GM23338 (cell line): ENCODE measurements at regions not wholly inside any gene's neighbourhood (a gene's known extent, or its start where the extent isn't known, plus 50 kb on each side); places are given as distances from the start of the nearest gene placed in this dataset.

ENCODE experiments used
- ATAC-seq: fragments of 200-7000 bp; cut with Tn5 transposase; 3 replicates; pipeline ENCODE4 v1.9.1; 2020
- DNase-seq: peaks from one replicate; pipeline ENCODE4 v3.0.0-alpha.2; 2015; ENCODE audit warnings: low spot score
- H2AFZ ChIP-seq: fragments of 200-600 bp; sonication (generic); 2 replicates; pipeline ENCODE4 v1.8.0; 2016; ENCODE audit warnings: antibody characterized with exemption, mild to moderate bottlenecking, moderate library complexity
- H3F3A ChIP-seq: fragments of 200-600 bp; sonication (generic); replicated peaks from 2 replicates; pipeline ENCODE4 v1.8.0; 2017; ENCODE audit warnings: antibody characterized with exemption, mixed run types, low read depth
- H3K27ac ChIP-seq: fragments of 200-600 bp; sonication (generic); 2 replicates; pipeline ENCODE4 v1.6.1; 2016; ENCODE audit warnings: low read depth
- H3K27me3 ChIP-seq: fragments of 200-600 bp; sonication (generic); 2 replicates; pipeline ENCODE4 v1.8.0; 2016; ENCODE audit warnings: mild to moderate bottlenecking, mixed run types, moderate library complexity; ENCODE audit not compliant: insufficient read depth
- H3K36me3 ChIP-seq: fragments of 200-600 bp; sonication (generic); 2 replicates; pipeline ENCODE4 v1.8.0; 2016; ENCODE audit warnings: mild to moderate bottlenecking; ENCODE audit not compliant: insufficient read depth
- H3K4me1 ChIP-seq: fragments of 200-600 bp; sonication (generic); 2 replicates; pipeline ENCODE4 v1.8.0; 2016; ENCODE audit warnings: mild to moderate bottlenecking, moderate library complexity; ENCODE audit not compliant: insufficient read depth
- H3K4me2 ChIP-seq: fragments of 200-600 bp; sonication (generic); 2 replicates; pipeline ENCODE4 v1.7.1; 2017; ENCODE audit warnings: mixed run types
- H3K4me3 ChIP-seq: fragments of 200-600 bp; sonication (generic); 2 replicates; pipeline ENCODE4 v1.6.1; 2016; ENCODE audit warnings: mixed run types
- H3K79me2 ChIP-seq: fragments of 200-600 bp; sonication (generic); replicated peaks from 2 replicates; pipeline ENCODE4 v1.8.0; 2017; ENCODE audit warnings: mild to moderate bottlenecking; ENCODE audit not compliant: insufficient read depth
- H3K9me2 ChIP-seq: fragments of 200-600 bp; sonication (generic); 2 replicates; pipeline ENCODE4 v1.8.0; 2017; ENCODE audit not compliant: insufficient read depth
- H4K20me1 ChIP-seq: fragments of 200-600 bp; sonication (generic); replicated peaks from 2 replicates; pipeline ENCODE4 v1.8.0; 2017; ENCODE audit warnings: mild to moderate bottlenecking; ENCODE audit not compliant: insufficient read depth
- H3K27ac Mint-ChIP-seq: 2 replicates; pipeline ENCODE4 v1.8.0; 2020; ENCODE audit warnings: inconsistent platforms, mild to moderate bottlenecking, moderate library complexity, mixed read lengths
- H3K27me3 Mint-ChIP-seq: 3 replicates; pipeline ENCODE4 v1.8.0; 2022; ENCODE audit warnings: low read depth, mild to moderate bottlenecking, moderate library complexity, mixed read lengths, inconsistent platforms; ENCODE audit not compliant: insufficient read depth, poor library complexity
- H3K36me3 Mint-ChIP-seq: 3 replicates; pipeline ENCODE4 v1.8.0; 2021; ENCODE audit warnings: low read depth, mild to moderate bottlenecking, inconsistent platforms, moderate library complexity, mixed read lengths
- H3K4me1 Mint-ChIP-seq: 3 replicates; pipeline ENCODE4 v1.8.0; 2020; ENCODE audit warnings: mild to moderate bottlenecking, inconsistent platforms, mixed read lengths
- H3K4me3 Mint-ChIP-seq: 3 replicates; pipeline ENCODE4 v1.8.0; 2021; ENCODE audit warnings: moderate library complexity, mild to moderate bottlenecking, inconsistent platforms, mixed read lengths
- H3K9me3 Mint-ChIP-seq: 3 replicates; pipeline ENCODE4 v1.8.0; 2020; ENCODE audit warnings: moderate library complexity, mild to moderate bottlenecking, inconsistent platforms, mixed read lengths
- CREB1 ChIP-seq: fragments of 250-450 bp; sonication (Bioruptor Pico); IDR thresholded peaks from 2 replicates; pipeline ENCODE4 v1.5.0; 2020; ENCODE audit warnings: low read depth, mild to moderate bottlenecking, moderate library complexity
- CTCF ChIP-seq, 2 experiments: fragments of 200-600 bp in 1 of 2; sonication (generic) in 1 of 2; conservative IDR thresholded peaks; 2 replicates each; pipeline versions ENCODE4 v1.5.1 to v1.6.1; 2016 to 2017; ENCODE audit warnings: antibody characterized with exemption in 2 of 2, low read depth in 2 of 2, mild to moderate bottlenecking in 2 of 2, moderate library complexity in 1 of 2
- ETS1 ChIP-seq: IDR thresholded peaks from 2 replicates; pipeline ENCODE4 v1.6.1; 2016; ENCODE audit warnings: antibody characterized with exemption
- EZH2phosphoT487 ChIP-seq: fragments of 200-600 bp; sonication (generic); IDR thresholded peaks from one replicate; pipeline ENCODE4 v1.8.1; 2018; ENCODE audit warnings: antibody characterized with exemption; ENCODE audit not compliant: unreplicated experiment
- JUNB ChIP-seq: IDR thresholded peaks from one replicate; pipeline ENCODE4 v1.6.1; 2016; ENCODE audit warnings: antibody characterized with exemption; ENCODE audit not compliant: unreplicated experiment
- NANOG ChIP-seq: IDR thresholded peaks from 2 replicates; pipeline ENCODE4 v1.6.1; 2016; ENCODE audit warnings: antibody characterized with exemption, borderline replicate concordance
- POLR2AphosphoS5 ChIP-seq: IDR thresholded peaks from 2 replicates; pipeline ENCODE4 v1.6.1; 2016; ENCODE audit warnings: antibody characterized with exemption, low read depth
- REST ChIP-seq: IDR thresholded peaks from one replicate; pipeline ENCODE4 v1.6.1; 2018; ENCODE audit warnings: antibody characterized with exemption; ENCODE audit not compliant: unreplicated experiment
- STAT1 ChIP-seq: IDR thresholded peaks from one replicate; pipeline ENCODE4 v1.6.1; 2016; ENCODE audit warnings: antibody characterized with exemption; ENCODE audit not compliant: unreplicated experiment
- ZNF114 ChIP-seq: fragments of 250-450 bp; sonication (Bioruptor Pico); IDR thresholded peaks from 2 replicates; pipeline ENCODE4 v1.5.0; 2020; ENCODE audit warnings: mild to moderate bottlenecking, moderate library complexity
- ZNF462 ChIP-seq: fragments of 250-450 bp; sonication (Bioruptor Pico); IDR thresholded peaks from 2 replicates; pipeline ENCODE4 v1.5.0; 2020; ENCODE audit warnings: mild to moderate bottlenecking, moderate library complexity

GRCh38 chr9:119611565-119611964, 242.3 kb upstream of the BRINP1 start:
- H3K4me3 Mint-ChIP-seq: no peak overlapping the region
- H3K27ac Mint-ChIP-seq: no peak overlapping the region
- Histone ChIP-seq H4K20me1 (no peaks in the 10 kb centered on the region), H3K4me1 (peaks cover 15% of the 10 kb centered on the region), H3K27me3 (no peaks in the 10 kb centered on the region), H3K4me2 (no peak overlapping the region), H3K36me3 (no peaks in the 10 kb centered on the region), H3K79me2 (no peaks in the 10 kb centered on the region), H3K9me2 (peaks cover 17% of the 10 kb centered on the region; the same call in 1 of the 2 replicates), H3K27ac (no peak overlapping the region), H3F3A (no peaks in the 10 kb centered on the region), H2AFZ (no peak overlapping the region), H3K4me3 (no peak overlapping the region)
- TF ChIP-seq ZNF462 (CRISPR knock-in tag): no peak
- no peak for TF ChIP-seq CREB1 (CRISPR knock-in tag)
- TF ChIP-seq REST: no peak
- TF ChIP-seq STAT1: no peak
- no peak for TF ChIP-seq ZNF114 (CRISPR knock-in tag)
- no peak for TF ChIP-seq JUNB
- TF ChIP-seq POLR2AphosphoS5: no peak
- TF ChIP-seq ETS1: no peak
- TF ChIP-seq NANOG: no peak
- no peak for TF ChIP-seq CTCF (conservative IDR thresholded peaks at IDR 0.05; ENCODE audit: low read depth in 2 of 2)
- no peak for TF ChIP-seq EZH2phosphoT487
- 0 out of 3 replicates have a peak, but pooled peaks cover 3% of the 10 kb centered on the region for H3K9me3 Mint-ChIP-seq
- peaks cover 10% of the 10 kb centered on the region for H3K4me1 Mint-ChIP-seq
- ATAC-seq: no peak
- H3K36me3 Mint-ChIP-seq: no peaks in the 10 kb centered on the region
- no peak for DNase-seq
- peaks cover 2% of the 10 kb centered on the region for H3K27me3 Mint-ChIP-seq
